GM10266 (cell line): ENCODE measurements at regions not wholly inside any gene's neighbourhood (a gene's known extent, or its start where the extent isn't known, plus 50 kb on each side); places are given as distances from the start of the nearest gene placed in this dataset.

Experiments used
- DNase-seq: peaks from one replicate; pipeline ENCODE4 v3.0.0; 2012; ENCODE audit errors: extremely low spot score
- TF ChIP-seq, protein P1 (sequence below): IDR thresholded peaks from 2 replicates; pipeline ENCODE4 v1.5.1; 2012; ENCODE audit warnings: mild to moderate bottlenecking, low read depth; ENCODE audit not compliant: control insufficient read depth, insufficient read depth; ENCODE audit errors: missing control alignments

- DNase-seq = no peak
- TF ChIP-seq, protein P1, sequence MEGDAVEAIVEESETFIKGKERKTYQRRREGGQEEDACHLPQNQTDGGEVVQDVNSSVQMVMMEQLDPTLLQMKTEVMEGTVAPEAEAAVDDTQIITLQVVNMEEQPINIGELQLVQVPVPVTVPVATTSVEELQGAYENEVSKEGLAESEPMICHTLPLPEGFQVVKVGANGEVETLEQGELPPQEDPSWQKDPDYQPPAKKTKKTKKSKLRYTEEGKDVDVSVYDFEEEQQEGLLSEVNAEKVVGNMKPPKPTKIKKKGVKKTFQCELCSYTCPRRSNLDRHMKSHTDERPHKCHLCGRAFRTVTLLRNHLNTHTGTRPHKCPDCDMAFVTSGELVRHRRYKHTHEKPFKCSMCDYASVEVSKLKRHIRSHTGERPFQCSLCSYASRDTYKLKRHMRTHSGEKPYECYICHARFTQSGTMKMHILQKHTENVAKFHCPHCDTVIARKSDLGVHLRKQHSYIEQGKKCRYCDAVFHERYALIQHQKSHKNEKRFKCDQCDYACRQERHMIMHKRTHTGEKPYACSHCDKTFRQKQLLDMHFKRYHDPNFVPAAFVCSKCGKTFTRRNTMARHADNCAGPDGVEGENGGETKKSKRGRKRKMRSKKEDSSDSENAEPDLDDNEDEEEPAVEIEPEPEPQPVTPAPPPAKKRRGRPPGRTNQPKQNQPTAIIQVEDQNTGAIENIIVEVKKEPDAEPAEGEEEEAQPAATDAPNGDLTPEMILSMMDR = no peak
Observed at GRCh38 chr11:42502151-42502550, 809.6 kb upstream of the API5 start.

- no peak for DNase-seq
- TF ChIP-seq, protein P1 = no peak
Observed at GRCh38 chr11:42521994-42522393, 789.8 kb upstream of the API5 start.

DNA sequence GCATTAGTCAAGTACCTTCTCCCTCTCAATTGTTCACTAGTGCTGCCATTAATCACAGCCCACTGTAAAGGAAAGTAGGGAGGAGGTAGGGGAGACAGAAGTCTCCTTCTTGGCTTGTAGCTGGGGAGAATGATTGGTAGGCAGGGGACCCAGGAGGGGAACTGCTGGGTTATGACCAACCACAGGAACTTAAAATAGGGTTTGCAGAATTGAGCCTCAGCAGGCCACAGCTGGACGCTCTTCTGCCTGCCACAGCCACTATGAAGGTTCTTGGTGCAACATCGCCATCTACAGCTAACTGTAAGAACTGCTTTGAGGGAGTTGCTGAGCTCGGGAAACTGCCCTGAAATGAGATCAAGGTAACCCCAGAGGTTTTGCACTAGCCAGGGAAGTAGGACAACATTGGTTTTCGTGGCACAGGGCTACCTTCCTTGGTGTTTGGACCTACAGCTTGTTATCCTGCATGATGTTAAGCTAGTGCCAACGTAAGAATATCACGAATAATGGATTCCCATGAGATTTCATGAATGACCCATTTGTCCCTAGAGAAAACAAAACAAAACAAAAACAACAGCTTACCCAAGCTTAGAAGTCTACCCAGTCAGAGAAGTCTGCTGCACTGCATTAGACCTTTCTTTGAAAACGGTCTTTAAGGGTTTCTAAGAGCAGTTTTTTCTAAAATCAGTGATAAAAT is 787.1 kb upstream of the API5 start:
- DNase-seq = peak; percentile 46
- TF ChIP-seq, protein P1 = peak; percentile 87

DNA sequence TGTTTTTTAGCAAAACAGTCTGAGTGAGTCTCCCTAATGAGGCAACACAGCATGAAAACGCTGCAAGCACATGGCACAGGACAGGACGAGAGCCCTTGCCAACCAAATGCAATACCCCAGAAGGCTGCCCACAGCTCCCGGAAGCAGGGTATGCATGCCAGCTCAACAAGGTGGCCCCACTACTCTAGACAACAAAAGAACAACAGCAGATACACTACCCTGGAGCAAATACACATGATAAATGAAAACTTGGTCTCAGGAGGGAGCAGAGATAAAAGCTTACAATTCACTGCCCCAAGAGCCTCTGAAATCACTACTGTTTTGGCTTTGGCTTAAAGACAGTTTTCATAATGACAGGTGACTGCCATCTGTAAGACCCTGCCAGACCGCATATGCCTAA is 785.4 kb upstream of the API5 start:
- TF ChIP-seq, protein P1 = no peak
- no peak for DNase-seq

DNA sequence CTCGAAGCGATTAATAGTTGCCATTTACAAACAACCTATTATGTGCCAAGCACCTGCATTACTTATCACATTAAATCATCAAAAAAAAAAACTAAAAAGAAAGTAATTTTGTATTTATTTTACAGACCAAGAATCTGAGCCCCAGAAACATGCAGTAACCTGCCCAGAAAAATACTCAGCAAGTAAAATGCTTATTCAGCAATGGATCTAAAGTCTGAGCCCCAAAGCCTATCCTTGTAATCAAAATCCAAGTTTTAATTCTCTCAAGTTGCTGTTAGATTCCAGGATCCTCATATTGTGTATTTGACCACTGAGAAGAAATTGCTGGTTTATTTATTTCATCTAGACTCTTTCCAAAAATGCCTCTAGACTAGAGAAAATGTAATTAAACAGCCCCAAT is 783.3 kb upstream of the API5 start:
- TF ChIP-seq, protein P1 = no peak
- no peak for DNase-seq

GRCh38 chr11:42528911-42529310 is 782.9 kb upstream of the API5 start:
- no peak for DNase-seq
- TF ChIP-seq, protein P1 = no peak

DNA sequence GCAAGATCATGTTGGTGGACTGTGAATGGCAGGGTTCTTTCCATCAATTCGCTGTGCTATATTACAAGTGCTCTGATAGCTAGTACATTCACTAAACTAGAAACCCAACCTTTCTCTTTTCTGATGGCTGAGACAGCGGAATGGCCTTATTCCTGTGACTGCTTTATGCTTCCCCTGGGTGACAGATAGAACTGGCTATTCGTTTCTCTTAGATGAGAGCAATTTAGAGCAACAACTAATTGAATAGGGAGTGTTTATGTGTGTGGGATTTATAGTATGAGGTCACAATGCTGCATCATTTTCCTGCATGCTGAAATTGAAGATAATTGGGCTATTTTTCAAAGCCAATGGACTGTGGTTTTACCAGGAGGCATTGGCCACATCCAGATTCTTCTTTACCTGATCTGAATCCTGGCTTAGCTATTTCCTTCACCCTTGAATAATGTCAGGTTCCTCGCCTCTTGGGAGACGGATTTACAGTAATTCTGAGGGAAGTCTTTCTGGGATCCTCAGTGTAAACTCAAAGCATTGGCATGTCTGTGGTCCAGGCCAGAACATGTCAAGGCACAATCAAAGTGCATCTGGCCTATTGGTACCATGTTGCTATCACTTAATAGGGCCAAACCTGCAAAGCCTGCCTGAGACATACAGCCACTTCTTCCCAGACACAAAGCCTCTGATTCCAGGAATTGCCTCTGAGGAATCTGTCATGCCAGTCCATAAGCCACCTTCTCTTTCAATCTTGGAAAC is 775.0 kb upstream of the API5 start:
- no peak for DNase-seq
- TF ChIP-seq, protein P1 = no peak
